Upper lobe of left lung (tissue), 6 donors: ENCODE measurements at regions not wholly inside any gene's neighbourhood (a gene's known extent, or its start where the extent isn't known, plus 50 kb on each side); places are given as distances from the start of the nearest gene placed in this dataset.

Experiments
- ATAC-seq, 2 donors: fragments of 200-7000 bp; cut with Tn5 transposase; one replicate each; pipeline ENCODE4 v1.9.1; 2022; ENCODE audit warnings: mild to moderate bottlenecking in 2 of 2, moderate library complexity in 2 of 2; ENCODE audit not compliant: low FRiP score in 2 of 2
- DNase-seq, 2 donors: peaks; one replicate each; pipeline ENCODE4 v3.0.0-alpha.2; 2019 to 2020
- H3K27ac ChIP-seq, 4 donors: fragments of 200-600 bp; sonication (generic); one replicate each; pipeline ENCODE4 v1.5.1; 2016 to 2019
- H3K27me3 ChIP-seq, 4 donors: fragments of 200-600 bp; sonication (generic); one replicate each; pipeline ENCODE4 v1.5.1; 2017 to 2019
- H3K36me3 ChIP-seq, 4 donors: fragments of 200-600 bp; sonication (generic); one replicate each; pipeline ENCODE4 v1.5.1; 2016 to 2019
- H3K4me1 ChIP-seq, 4 donors: fragments of 200-600 bp; sonication (generic); one replicate each; pipeline ENCODE4 v1.5.1; 2018 to 2019
- H3K4me3 ChIP-seq, 4 donors: fragments of 200-600 bp; sonication (generic); one replicate each; pipeline ENCODE4 v1.5.1; 2017 to 2019; ENCODE audit warnings: mild to moderate bottlenecking in 2 of 4, moderate library complexity in 1 of 4
- H3K9me3 ChIP-seq, 4 donors: fragments of 200-600 bp; sonication (generic); one replicate each; pipeline ENCODE4 v1.5.1; 2018 to 2019
- EP300 ChIP-seq, 4 donors: sonication (generic); formaldehyde crosslinking; IDR thresholded peaks; one replicate each; pipeline ENCODE4 v1.5.1; 2017; ENCODE audit warnings: antibody characterized with exemption in 4 of 4, control low read depth in 2 of 4
- POLR2A ChIP-seq, 4 donors: fragments of 450-650 bp; IDR thresholded peaks; one replicate each; pipeline ENCODE4 v1.5.1; 2016 to 2017; ENCODE audit warnings: antibody characterized with exemption in 4 of 4, mild to moderate bottlenecking in 2 of 4
- POLR2AphosphoS5 ChIP-seq, 2 donors: sonication (generic); formaldehyde crosslinking; IDR thresholded peaks; one replicate each; pipeline ENCODE4 v1.5.1; 2017; ENCODE audit warnings: antibody characterized with exemption in 2 of 2
- WGBS, 2 donors: methylation state at CpG; one replicate each; pipeline ENCODE4 v1.1.5; 2017 to 2018; 5-methylcytosine and 5-hydroxymethylcytosine counted together
- TF ChIP-seq, protein P1 (sequence below), 6 experiments: fragments of 450-650 bp in 4 of 6; fragments of 200-600 bp in 2 of 6; sonication (generic) in 2 of 6; IDR thresholded peaks; one replicate each; pipeline ENCODE4 v1.5.1; 2016 to 2019; ENCODE audit warnings: antibody characterized with exemption in 6 of 6
- donor health status: DM: no; HTN: no; CAD: no; lungs with moderate emphysema.
- donor health status: DM: no; HTN: yes; CAD: no; lungs with severe emphysema.

DNA sequence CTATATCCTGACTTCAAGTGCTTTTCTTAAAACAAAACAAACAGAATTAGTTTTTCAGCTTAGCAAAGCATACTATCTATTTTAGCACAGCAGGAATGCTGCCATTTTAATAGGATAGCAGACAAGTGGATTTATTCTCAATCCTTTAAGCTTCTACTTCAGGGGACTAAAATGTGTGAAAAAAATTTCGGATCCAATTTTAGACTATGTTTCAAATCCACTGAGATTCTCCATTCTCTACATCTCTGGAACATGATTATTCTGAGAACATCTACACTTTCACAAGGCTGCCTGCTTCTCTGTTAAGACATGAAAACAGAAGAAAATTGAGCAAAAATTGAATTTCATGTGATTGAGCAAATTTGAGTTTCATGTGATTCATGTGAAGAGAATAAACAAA lies 1321.3 kb downstream of the HACE1 start:
- DNase-seq (no peak), ATAC-seq (no peak)
- no peaks in the 10 kb centered on the region for H3K27me3 ChIP-seq
- TF ChIP-seq POLR2A (IDR thresholded peaks at IDR 0.05) (no peak), POLR2AphosphoS5 (IDR thresholded peaks at IDR 0.05) (no peak), EP300 (IDR thresholded peaks at IDR 0.05) (no peak)
- TF ChIP-seq, protein P1, sequence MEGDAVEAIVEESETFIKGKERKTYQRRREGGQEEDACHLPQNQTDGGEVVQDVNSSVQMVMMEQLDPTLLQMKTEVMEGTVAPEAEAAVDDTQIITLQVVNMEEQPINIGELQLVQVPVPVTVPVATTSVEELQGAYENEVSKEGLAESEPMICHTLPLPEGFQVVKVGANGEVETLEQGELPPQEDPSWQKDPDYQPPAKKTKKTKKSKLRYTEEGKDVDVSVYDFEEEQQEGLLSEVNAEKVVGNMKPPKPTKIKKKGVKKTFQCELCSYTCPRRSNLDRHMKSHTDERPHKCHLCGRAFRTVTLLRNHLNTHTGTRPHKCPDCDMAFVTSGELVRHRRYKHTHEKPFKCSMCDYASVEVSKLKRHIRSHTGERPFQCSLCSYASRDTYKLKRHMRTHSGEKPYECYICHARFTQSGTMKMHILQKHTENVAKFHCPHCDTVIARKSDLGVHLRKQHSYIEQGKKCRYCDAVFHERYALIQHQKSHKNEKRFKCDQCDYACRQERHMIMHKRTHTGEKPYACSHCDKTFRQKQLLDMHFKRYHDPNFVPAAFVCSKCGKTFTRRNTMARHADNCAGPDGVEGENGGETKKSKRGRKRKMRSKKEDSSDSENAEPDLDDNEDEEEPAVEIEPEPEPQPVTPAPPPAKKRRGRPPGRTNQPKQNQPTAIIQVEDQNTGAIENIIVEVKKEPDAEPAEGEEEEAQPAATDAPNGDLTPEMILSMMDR (IDR thresholded peaks at IDR 0.05) = no peak
- H3K27ac ChIP-seq = no peak overlapping the region
- no peaks in the 10 kb centered on the region for H3K36me3 ChIP-seq
- no peaks in the 10 kb centered on the region for H3K9me3 ChIP-seq
- H3K4me1 ChIP-seq = no peaks in the 10 kb centered on the region
- H3K4me3 ChIP-seq = no peak overlapping the region
- WGBS, 2 donors = 82 to 85% methylated on average over 1 of the region's 1 CpG

- H3K9me3 ChIP-seq = no peaks in the 10 kb centered on the region
- H3K36me3 ChIP-seq = no peaks in the 10 kb centered on the region
- TF ChIP-seq, protein P1 (IDR thresholded peaks at IDR 0.05) = no peak
- no peak for DNase-seq
- H3K27ac ChIP-seq = no peak overlapping the region
- ATAC-seq = no peak
- WGBS, 2 donors = 80 to 83% methylated on average over 2 of the region's 2 CpGs
- H3K4me1 ChIP-seq = no peaks in the 10 kb centered on the region
- H3K4me3 ChIP-seq = no peak overlapping the region
- H3K27me3 ChIP-seq = no peaks in the 10 kb centered on the region
These were observed 1324.9 kb downstream of the HACE1 start for GRCh38 chr6:103534814-103535213.

GRCh38 chr6:103534095-103534494 lies 1325.6 kb downstream of the HACE1 start:
- no peaks in the 10 kb centered on the region for H3K36me3 ChIP-seq
- ATAC-seq (no peak), DNase-seq (no peak)
- WGBS, 2 donors = 67 to 70% methylated on average over 1 of the region's 1 CpG
- no peaks in the 10 kb centered on the region for H3K4me1 ChIP-seq
- no peak overlapping the region for H3K27ac ChIP-seq
- H3K4me3 ChIP-seq = no peak overlapping the region
- no peaks in the 10 kb centered on the region for H3K27me3 ChIP-seq
- H3K9me3 ChIP-seq = no peaks in the 10 kb centered on the region
- TF ChIP-seq POLR2A (IDR thresholded peaks at IDR 0.05) = no peak
- TF ChIP-seq EP300 (IDR thresholded peaks at IDR 0.05) = no peak
- TF ChIP-seq, protein P1 (IDR thresholded peaks at IDR 0.05) = no peak
- TF ChIP-seq POLR2AphosphoS5 (IDR thresholded peaks at IDR 0.05) = no peak

DNA sequence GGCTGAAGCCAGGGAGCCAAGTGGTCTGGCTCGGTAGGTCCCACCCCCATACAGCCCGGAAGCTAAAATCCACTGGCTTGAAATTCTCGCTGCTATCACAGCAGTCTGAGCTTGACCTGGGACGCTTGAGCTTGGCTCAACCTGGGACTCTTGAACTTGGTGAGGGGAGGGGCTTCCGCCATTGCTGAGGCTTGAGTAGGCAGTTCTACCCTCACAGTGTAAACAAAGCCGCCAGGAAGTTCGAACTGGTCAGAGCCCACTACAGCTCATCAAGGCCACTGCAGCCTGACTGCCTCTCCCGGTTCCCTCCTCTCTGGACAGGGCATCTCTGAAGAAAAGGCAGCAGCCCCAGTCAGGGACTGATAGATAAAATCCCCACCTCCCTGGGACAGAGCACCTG lies 1337.7 kb downstream of the HACE1 start:
- H3K36me3 ChIP-seq = no peaks in the 10 kb centered on the region
- no peak for ATAC-seq
- DNase-seq = no peak
- no peak overlapping the region for H3K4me3 ChIP-seq
- no peaks in the 10 kb centered on the region for H3K27me3 ChIP-seq
- TF ChIP-seq POLR2AphosphoS5 (IDR thresholded peaks at IDR 0.05) = no peak
- no peak for TF ChIP-seq POLR2A (IDR thresholded peaks at IDR 0.05)
- TF ChIP-seq, protein P1 (IDR thresholded peaks at IDR 0.05) = no peak
- TF ChIP-seq EP300 (IDR thresholded peaks at IDR 0.05) = no peak
- WGBS, 2 donors = 69 to 86% methylated on average over 2 to 8 of the region's 8 CpGs
- no peaks in the 10 kb centered on the region for H3K4me1 ChIP-seq
- no peak overlapping the region for H3K27ac ChIP-seq
- H3K9me3 ChIP-seq = peaks cover 0 to 6% (median 0%) of the 10 kb centered on the region in 4 donors

GRCh38 chr6:103516336-103516735 lies 1343.4 kb downstream of the HACE1 start:
- H3K9me3 ChIP-seq = no peaks in the 10 kb centered on the region
- no peak for TF ChIP-seq POLR2A (IDR thresholded peaks at IDR 0.05)
- TF ChIP-seq, protein P1 (IDR thresholded peaks at IDR 0.05) = no peak
- H3K27ac ChIP-seq = no peak overlapping the region
- no peak for ATAC-seq
- no peaks in the 10 kb centered on the region for H3K4me1 ChIP-seq
- DNase-seq = no peak
- no peak overlapping the region for H3K4me3 ChIP-seq
- 55 to 70% methylated on average over 3 of the region's 3 CpGs for WGBS, 2 donors
- H3K36me3 ChIP-seq = no peaks in the 10 kb centered on the region
- H3K27me3 ChIP-seq = no peaks in the 10 kb centered on the region
